ENCODE measurements at regions not wholly inside any gene's neighbourhood (a gene's known extent, or its start where the extent isn't known, plus 50 kb on each side); places are given as distances from the start of the nearest gene placed in this dataset.
"Not testable (repeated sequence)": the region's sequence is repeated elsewhere in the genome, so short reads cannot be mapped to it uniquely, and the experiment has no call there.

- TF ChIP-seq CTCF, POLR2A (IDR thresholded peaks at IDR 0.05): not testable (repeated sequence)
These were observed 111.3 kb downstream of the OTOP1 start for GRCh38 chr4:4115381-4115780.
